Neural crest cell (in vitro differentiated cells): ENCODE measurements at regions not wholly inside any gene's neighbourhood (a gene's known extent, or its start where the extent isn't known, plus 50 kb on each side); places are given as distances from the start of the nearest gene placed in this dataset.

ENCODE experiments used
- DNase-seq: peaks from one replicate; pipeline ENCODE4 v3.0.0; 2021; ENCODE audit warnings: low read depth, mixed read lengths, low spot score
- H3K27ac Mint-ChIP-seq: one replicate; pipeline ENCODE4 v1.8.0; 2021; ENCODE audit warnings: mild to moderate bottlenecking, mixed read lengths; ENCODE audit not compliant: unreplicated experiment
- H3K27me3 Mint-ChIP-seq: 2 replicates; pipeline ENCODE4 v1.8.0; 2021; ENCODE audit warnings: low read depth, mild to moderate bottlenecking, mixed read lengths
- H3K36me3 Mint-ChIP-seq: 2 replicates; pipeline ENCODE4 v1.8.0; 2021; ENCODE audit warnings: low read depth, mild to moderate bottlenecking, mixed read lengths
- H3K4me1 Mint-ChIP-seq: 2 replicates; pipeline ENCODE4 v1.8.0; 2021; ENCODE audit warnings: mixed read lengths
- H3K4me3 Mint-ChIP-seq: one replicate; pipeline ENCODE4 v1.8.0; 2021; ENCODE audit warnings: mild to moderate bottlenecking, mixed read lengths
- H3K9me3 Mint-ChIP-seq: 2 replicates; pipeline ENCODE4 v1.8.0; 2021; ENCODE audit warnings: mixed read lengths
- TF ChIP-seq, protein P1 (sequence below): fragments of 200-600 bp; sonication (generic); conservative IDR thresholded peaks from 2 replicates; pipeline ENCODE4 v1.5.0; 2021; ENCODE audit warnings: antibody characterized with exemption, mild to moderate bottlenecking

DNA sequence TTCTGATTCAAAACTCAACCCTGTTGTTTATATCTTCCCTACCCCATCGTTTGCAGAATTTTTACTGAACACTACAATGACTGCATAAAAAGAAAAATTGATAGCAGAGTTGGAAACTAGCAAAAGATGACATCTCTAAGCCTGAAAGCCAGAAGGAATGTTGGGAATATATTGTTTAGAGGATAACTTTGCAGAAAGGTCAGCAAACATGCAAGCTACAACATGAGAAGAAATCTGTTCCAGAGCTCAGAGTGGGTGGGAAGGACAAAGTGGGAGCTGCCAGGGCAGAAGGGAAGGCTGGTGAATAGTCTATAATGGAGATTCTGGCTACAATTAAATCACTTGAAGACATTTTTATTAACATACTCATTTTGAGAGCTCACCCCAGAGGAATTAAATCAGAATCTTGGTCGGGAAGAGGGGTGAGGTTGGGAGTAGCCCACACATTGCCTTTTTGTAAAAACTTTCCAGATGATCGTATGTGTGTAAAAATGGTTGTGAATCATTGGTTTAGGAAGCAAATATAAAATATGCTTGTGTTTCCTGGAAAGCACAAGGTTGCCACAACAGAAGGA is 574.8 kb downstream of the FLRT2 start:
- no peaks in the 10 kb centered on the region for H3K4me1 Mint-ChIP-seq
- no peak overlapping the region for H3K27ac Mint-ChIP-seq
- H3K9me3 Mint-ChIP-seq = peaks cover 3% of the 10 kb centered on the region
- DNase-seq = no peak
- TF ChIP-seq, protein P1, sequence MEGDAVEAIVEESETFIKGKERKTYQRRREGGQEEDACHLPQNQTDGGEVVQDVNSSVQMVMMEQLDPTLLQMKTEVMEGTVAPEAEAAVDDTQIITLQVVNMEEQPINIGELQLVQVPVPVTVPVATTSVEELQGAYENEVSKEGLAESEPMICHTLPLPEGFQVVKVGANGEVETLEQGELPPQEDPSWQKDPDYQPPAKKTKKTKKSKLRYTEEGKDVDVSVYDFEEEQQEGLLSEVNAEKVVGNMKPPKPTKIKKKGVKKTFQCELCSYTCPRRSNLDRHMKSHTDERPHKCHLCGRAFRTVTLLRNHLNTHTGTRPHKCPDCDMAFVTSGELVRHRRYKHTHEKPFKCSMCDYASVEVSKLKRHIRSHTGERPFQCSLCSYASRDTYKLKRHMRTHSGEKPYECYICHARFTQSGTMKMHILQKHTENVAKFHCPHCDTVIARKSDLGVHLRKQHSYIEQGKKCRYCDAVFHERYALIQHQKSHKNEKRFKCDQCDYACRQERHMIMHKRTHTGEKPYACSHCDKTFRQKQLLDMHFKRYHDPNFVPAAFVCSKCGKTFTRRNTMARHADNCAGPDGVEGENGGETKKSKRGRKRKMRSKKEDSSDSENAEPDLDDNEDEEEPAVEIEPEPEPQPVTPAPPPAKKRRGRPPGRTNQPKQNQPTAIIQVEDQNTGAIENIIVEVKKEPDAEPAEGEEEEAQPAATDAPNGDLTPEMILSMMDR = no peak
- H3K36me3 Mint-ChIP-seq = no peaks in the 10 kb centered on the region
- no peak overlapping the region for H3K4me3 Mint-ChIP-seq
- H3K27me3 Mint-ChIP-seq = no peaks in the 10 kb centered on the region

DNA sequence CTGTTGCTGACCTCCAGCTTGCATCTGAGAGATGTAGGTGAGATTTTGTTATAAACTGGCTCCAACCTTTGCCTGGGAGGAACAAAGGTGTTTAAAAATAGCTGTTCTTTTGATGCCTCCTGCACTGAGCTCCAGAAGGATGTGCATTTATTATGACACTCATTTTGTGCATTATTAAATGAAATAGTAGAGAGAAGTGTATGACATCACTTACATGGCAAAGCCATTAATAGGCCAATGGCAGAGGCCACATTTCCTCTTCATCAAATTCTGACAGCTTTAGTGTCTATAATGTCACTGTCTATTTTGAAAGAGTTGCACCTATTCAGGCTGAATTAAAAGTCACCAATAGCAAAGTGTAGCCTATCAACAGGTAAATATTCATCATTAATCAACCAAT is 564.6 kb downstream of the FLRT2 start:
- DNase-seq = no peak
- Mint-ChIP-seq H3K27ac (no peak overlapping the region), H3K27me3 (no peaks in the 10 kb centered on the region), H3K36me3 (no peaks in the 10 kb centered on the region), H3K4me1 (no peaks in the 10 kb centered on the region), H3K9me3 (peaks cover 3% of the 10 kb centered on the region), H3K4me3 (no peak overlapping the region)
- TF ChIP-seq, protein P1 = no peak

GRCh38 chr14:86091811-86092210 is 561.9 kb downstream of the FLRT2 start:
- Mint-ChIP-seq H3K4me3 (no peak overlapping the region), H3K9me3 (peaks cover 3% of the 10 kb centered on the region), H3K4me1 (no peaks in the 10 kb centered on the region), H3K27ac (no peak overlapping the region), H3K27me3 (no peaks in the 10 kb centered on the region), H3K36me3 (no peaks in the 10 kb centered on the region)
- no peak for DNase-seq
- TF ChIP-seq, protein P1 = no peak

DNA sequence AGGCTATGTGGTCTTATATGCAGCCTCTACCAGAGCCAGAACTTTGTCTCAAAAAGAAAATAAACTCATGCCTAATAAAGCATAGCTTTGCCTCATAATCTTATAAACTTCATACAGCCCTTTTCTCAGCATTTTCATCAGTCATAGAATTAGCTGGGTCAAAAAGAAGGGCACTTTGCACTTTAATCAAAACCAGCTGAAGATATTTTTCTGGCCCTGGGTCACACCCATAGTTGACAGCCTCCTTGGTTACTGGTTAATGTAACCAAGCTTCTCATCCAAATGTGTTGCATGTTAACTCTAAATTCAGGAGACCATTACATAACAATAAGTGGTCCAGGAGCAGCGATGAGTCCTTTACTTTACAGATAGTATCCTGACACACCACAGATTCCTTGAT is 558.2 kb downstream of the FLRT2 start:
- Mint-ChIP-seq H3K4me1 (no peaks in the 10 kb centered on the region), H3K4me3 (no peak overlapping the region), H3K36me3 (no peaks in the 10 kb centered on the region), H3K9me3 (peaks cover 3% of the 10 kb centered on the region), H3K27ac (no peak overlapping the region), H3K27me3 (no peaks in the 10 kb centered on the region)
- TF ChIP-seq, protein P1 = no peak
- DNase-seq = no peak

GRCh38 chr14:86087377-86087776 is 557.4 kb downstream of the FLRT2 start:
- no peak for DNase-seq
- H3K9me3 Mint-ChIP-seq = no peaks in the 10 kb centered on the region
- TF ChIP-seq, protein P1 = no peak
- H3K27ac Mint-ChIP-seq = no peak overlapping the region
- no peak overlapping the region for H3K4me3 Mint-ChIP-seq
- no peaks in the 10 kb centered on the region for H3K4me1 Mint-ChIP-seq
- no peaks in the 10 kb centered on the region for H3K36me3 Mint-ChIP-seq
- no peaks in the 10 kb centered on the region for H3K27me3 Mint-ChIP-seq
